Activated CD8-positive, alpha-beta memory T cell treated with anti-CD3 and anti-CD28 coated beads, Interleukin-2, amount 50 U/mL, for 1 hour (primary cell): ENCODE measurements at regions not wholly inside any gene's neighbourhood (a gene's known extent, or its start where the extent isn't known, plus 50 kb on each side); places are given as distances from the start of the nearest gene placed in this dataset.
"Not testable (repeated sequence)": the region's sequence is repeated elsewhere in the genome, so short reads cannot be mapped to it uniquely, and the experiment has no call there.

ENCODE experiments used
- DNase-seq: peaks from one replicate; pipeline ENCODE4 v3.0.0-alpha.2; 2020; ENCODE audit errors: extremely low read depth

DNA sequence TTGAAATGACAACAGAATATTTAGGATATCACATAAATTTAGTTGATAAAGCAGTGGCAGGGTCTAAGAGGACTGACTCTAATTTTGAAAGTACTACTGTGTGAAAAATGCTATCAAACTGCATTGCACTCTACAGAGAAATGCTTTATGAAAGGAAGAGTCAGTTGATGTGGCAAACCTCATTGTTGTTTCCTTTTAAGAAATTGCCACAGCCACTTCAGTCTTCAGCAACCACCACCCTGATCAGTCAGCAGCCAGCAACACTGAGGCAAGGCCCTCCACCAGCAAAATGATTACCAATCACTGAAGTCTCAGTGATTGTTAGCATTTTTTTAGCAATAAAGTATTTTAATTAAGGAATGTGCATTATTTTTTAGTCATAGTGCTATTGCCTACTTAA lies 488.7 kb upstream of the SLC39A10 start:
- DNase-seq = no peak

DNA sequence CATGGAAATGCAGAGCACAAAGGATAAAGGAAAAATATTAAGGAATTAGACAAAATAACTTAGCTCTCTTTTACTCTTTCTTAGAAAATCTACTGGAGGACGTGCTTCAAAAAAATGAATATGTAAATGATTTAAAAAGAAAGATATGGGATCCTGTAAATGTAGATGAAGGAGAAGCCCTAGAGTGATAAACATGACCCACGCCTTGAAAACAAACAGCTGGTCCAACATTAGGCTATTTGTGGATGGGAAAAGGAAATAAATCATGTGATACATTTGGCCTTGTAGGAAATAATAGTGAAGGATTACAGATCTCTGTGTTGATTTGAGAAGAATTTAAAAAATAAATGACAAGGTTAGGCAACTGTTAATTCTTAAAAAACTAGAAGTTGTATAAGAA lies 492.1 kb upstream of the SLC39A10 start:
- DNase-seq = no peak

DNA sequence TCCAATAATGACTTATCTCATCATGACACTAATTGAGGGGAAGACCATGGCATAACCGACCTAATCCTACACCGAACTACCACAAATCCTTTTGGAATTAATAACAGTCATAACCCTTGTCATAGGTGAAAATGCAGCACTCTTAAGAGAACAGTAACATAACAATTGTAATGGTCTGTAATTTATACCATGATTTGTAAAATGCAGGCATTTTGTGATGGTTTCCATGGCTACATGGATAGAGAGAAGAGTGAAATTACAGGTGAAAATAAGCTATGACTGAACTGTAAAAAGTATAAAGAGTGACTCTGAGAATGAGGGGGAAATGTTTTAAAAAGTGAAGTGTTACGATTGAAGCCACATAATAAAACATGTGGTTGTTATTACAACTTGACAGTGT lies 494.1 kb upstream of the SLC39A10 start:
- DNase-seq = no peak

DNA sequence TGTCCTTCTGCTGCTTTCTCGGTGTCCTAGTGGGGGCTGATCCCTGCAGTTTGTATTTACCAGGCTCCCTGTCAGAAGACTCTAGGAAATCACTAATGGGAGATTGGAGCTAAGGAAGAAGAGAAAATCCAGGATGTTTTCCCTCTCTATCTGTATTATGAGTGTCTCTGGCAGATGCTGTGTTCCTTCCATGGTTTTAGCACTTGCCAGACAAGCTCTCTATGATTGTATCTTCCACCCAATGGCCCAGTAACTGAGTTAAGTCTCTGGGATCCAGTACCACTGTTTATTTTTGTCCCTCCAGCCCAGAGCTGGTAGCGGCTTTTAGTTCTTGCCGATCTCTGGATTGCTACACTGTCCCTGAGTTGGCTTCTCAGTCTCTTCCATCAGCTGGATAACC lies 494.8 kb upstream of the SLC39A10 start:
- DNase-seq = no peak

DNA sequence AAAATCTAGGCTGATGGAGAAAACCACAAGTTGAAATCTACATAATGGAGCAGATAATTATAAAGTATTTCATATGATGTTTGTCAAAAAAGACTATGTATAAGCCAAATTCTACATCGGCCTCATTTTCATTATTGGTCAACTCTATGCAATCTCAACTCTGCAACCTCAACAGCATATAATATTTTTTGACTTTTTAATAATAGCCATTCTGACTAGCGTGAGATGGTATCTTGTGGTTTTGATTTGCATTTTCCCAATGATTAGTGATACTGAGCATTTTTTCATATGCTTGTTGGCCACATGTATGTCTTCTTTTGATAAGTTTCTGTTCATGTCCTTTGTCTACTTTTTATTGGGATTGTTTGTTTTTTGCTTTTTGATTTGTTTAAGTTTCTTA lies 496.1 kb upstream of the SLC39A10 start:
- DNase-seq = no peak

DNA sequence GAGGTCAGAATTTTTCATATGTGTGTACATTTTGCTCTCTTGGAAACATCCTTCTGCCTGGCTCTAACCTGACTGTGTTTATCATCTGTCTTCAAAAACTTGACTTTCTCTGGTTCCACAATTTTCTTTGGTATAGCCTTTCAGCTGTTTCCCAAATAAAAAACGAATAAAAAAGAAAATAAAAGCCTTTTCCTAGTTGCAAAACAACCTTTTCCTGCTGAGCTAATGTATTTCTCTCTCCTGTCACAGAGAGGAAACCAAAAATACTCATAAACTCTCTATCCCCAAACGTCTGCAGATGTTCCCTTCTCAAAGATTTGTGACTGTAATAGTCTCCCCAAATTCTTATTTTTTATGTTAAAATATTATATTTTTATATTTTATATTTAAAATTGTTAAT lies 505.3 kb upstream of the SLC39A10 start:
- no peak for DNase-seq

DNA sequence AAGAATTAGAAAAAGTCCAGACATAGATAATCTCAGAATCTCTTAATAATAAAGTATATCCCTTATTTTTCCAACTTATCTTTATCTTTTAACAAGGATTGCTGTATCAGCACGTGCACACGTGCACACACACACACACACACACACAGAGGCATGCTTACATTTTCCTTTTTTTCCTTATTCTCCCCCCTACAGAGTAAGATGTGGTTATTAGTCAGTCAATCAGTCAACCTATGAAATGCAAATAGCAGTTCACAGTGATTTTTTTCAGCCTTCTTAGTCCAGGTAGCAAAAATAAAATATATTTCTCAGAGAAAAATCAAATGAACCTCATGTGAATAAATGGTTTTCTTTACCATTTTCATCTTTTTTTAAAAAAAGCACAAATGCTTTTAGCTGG lies 506.2 kb upstream of the SLC39A10 start:
- no peak for DNase-seq

DNA sequence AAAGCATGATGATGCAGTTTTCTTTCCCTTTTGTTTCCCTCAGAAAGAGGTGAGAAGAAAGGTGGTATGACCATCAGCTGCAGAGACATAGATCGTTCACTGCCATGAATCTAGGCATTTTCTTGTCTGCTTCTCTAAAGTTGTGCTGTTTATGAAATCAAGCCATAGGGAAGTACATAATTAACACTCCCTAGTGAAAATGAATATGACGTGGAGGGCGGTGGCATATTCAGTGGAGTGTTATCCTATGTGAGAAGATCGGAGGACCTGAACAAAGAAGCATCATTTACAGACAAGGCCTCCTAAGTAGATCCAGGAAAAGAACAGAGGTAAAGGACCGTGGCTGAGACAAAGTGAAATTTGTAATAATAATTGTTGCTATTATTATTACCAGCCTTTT lies 509.0 kb upstream of the SLC39A10 start:
- no peak for DNase-seq

DNA sequence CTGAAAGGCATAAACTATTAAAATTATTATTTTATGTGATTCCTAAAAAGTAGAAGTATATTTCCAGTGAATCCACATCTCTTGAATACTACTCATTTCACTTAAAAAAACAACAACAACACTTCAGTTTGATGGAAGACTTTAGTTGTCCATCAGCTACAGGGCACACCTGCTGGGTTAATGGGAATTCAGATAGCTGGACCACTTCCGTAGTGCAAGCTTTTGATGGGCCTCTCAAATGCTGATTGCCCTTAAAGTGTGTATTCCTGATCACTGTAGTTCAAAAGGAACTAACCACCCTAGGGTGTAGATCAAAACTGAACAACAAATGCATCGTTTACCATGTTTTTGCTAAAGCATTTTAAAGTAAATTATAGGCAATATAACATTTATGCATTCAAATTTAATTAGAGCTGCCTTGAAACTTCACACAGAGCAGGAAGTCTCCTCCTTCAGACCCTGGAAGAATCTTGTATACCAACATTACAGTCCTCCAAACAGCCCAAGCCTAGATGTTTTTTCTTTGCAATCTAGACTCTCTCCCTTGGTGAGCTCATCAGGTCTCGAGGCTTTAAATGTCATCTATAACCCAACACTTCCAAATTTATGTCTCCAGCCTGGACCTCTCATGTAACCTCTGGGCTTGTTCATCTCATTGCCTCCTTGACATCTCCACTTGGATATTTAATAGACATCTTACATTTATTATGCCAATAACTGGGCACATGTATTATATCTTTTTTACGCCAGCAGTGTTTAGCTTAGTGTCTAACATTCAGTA lies 510.1 kb upstream of the SLC39A10 start:
- no peak for DNase-seq

DNA sequence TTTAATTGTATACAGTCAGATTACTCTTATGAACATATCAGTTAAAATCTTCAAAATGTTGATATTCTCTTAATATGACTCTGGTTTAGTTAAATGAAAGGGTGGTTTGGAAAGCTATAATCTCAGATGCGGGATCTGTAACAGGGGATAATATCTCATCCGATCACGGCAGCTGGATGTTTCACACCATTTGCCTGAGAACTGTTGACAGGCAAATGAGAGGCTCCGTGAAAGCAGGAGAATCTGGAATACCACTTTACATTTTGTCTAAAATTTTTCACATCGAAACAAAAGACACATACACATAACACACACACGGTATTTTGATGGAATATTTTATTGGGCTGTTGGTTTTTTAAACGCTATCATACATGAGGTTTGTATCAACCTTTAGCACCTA lies 518.6 kb upstream of the SLC39A10 start:
- DNase-seq = no peak

DNA sequence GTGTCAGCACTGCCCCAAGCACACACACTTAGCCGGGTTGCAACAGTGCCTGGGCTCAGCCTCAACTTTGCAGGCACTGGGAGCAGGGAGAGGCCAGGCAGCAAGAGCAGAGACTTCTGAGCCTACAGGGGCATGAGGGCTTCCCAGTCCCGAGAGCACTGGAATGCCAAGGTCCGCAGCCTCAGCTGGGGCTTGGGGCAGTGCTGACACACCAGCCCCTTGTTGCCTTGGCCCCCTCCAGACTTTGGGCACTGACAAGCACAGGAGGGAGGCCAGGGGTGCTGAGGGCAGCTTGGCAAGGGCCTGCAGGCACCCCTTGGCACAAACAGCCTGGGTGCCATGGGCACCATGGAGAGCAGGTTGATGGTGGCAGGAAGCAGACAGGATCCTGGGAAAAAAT lies 531.1 kb upstream of the SLC39A10 start:
- not testable (repeated sequence) for DNase-seq

DNA sequence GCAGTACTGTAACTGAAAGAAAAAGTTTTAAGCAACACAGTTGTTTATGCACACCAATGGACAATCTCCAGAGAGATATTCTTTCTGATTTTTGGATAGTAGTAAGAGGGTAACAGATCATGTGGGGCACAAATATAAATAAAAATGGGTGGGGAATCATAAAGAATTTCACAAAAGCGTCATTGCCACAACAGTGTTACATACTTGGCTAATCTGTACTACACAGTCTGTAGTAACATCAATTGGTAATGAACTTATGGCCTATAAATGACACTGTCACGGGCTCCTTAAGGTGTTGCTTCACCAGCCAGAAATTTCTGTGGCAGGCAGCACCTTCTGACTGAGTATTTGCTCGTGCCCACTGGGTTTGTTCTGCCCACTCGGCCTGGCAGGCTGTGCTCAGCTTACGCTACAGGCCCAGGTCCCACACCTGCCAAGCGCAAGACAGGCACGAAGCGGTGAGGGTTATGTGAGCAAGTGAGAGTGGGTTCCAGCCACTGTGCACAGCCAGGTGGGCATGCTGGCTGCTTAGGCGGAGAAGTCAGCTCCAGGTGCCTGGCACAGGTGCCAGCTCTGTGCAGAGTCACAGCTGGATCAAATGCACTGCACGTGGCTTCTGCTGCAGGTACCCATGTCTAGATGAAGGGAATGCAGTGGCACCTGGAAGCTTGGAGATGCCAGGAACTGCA lies 532.5 kb upstream of the SLC39A10 start:
- no peak for DNase-seq

DNA sequence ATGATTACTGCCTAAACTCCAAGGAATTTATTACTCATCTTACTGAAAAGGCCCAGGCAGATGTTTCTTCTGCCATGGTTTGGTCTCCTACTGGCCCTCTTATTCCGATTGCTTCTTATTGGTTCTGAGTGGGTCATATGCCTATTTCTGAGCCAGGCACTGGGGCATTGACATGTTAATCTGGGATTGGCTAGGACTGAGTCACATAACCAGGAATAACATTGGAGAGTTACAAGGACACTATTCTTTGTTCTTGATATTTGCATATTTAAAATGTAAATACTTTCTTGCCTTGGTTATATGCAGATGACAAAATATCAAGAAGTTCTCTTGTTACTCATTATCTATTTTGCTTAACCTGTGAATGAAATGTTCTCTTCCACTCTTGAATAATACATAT lies 534.4 kb upstream of the SLC39A10 start:
- DNase-seq = no peak

DNA sequence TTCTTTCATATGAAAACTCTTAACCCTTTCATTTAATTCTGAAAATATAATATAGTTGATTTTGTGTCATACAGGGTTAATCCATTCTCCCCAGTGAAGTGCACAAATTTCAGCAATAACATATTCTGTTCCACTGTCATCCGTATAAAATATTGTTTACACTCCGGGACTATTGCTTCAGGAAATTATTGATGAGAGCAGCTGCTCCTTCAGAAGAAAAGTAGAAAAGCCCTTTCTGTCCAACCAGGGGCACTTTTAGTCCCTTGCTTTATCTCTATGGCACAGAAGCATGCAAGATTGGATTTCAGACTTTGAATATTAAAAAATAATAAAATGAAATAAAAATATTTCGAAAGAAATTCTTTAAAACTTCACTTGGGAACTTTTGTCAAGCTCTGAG lies 535.7 kb upstream of the SLC39A10 start:
- no peak for DNase-seq

DNA sequence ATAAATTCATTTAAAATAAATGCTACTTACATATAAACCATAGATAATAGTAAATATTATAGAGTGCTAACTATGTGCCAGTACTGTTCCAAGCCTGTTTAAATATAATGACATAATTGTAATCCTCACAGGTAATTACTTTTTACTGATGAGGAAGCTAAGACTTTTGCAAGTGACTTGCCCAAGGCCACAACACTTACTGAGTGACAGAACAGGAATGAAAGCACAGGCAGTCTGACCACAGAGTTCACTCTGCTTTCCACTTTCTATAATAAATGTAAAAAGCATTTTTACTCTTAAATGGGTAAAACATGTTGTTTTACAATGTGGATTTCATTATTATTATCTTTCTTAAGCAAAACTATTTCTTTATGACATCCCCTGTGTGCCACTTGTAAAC lies 537.8 kb upstream of the SLC39A10 start:
- DNase-seq = no peak

DNA sequence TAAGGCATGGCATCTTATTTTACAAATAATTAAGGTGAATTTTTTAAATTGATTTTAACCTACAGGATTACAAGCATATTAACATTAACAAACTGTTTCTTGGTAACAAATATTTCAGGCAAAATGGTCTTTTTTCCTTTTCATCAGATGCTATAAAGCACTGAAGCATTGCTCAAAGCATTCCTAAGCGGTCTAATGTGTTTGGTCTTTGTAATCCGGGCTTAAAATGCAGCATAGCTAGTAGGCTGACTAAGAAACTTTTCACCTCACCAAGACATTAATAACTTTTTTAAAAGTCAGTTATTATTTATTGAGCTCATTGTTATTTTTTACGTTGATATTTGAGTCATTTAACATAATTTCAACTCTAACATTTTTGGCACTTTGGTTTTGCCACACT lies 538.8 kb upstream of the SLC39A10 start:
- DNase-seq = no peak

DNA sequence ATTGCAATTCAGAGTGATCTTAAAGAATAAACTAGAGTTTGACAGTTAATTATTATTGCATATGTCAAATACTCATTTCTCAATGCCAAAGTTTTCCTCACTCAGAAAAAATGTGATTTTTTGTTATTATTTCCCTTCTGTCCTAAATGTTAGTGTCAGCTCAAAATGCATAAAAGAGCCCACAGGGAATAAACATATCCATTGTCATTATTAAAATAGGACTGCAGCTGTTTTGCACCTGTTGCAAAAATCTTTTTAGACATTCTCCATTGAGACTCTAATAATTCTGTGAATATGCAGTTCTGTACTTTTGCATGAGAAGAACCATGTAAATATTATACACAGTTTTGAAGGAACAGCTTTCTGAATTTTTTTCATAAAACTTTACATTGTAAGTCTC lies 540.0 kb upstream of the SLC39A10 start:
- no peak for DNase-seq

DNA sequence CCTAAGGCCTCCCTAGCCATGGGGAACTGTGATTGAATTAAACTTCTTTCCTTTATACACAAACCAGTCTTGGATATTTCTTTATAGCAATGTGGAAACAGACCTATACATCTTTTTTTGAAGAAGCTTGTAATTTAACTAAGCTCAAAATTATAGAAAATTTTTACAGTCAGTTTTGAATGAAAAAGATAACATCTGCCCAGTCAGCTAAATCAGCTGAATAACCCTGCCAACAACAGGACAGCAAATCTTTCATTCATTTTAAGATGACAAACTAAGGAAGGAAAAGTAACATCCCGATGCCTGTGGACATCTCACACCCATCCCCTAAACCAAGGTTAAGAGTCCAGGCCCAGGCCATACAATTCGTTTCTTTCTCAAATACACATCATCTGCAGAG lies 541.3 kb upstream of the SLC39A10 start:
- DNase-seq = no peak

DNA sequence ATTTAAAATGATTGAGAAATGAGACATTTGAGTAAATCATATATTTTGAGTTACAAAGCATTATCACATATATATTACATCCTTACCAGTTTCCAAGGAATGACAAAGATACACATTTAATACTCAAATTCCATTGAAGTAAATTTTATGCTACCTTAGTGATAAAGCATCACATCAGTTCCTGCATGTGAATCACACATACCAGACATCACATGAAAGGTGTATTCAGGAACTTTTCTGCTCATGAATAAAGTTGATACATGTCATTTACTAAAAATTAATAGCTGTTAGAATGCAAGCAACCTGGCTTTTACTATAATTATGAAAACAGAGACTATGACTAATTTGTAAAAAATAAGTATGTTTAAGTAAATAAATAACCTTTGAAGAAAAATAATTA lies 548.8 kb upstream of the SLC39A10 start:
- no peak for DNase-seq

DNA sequence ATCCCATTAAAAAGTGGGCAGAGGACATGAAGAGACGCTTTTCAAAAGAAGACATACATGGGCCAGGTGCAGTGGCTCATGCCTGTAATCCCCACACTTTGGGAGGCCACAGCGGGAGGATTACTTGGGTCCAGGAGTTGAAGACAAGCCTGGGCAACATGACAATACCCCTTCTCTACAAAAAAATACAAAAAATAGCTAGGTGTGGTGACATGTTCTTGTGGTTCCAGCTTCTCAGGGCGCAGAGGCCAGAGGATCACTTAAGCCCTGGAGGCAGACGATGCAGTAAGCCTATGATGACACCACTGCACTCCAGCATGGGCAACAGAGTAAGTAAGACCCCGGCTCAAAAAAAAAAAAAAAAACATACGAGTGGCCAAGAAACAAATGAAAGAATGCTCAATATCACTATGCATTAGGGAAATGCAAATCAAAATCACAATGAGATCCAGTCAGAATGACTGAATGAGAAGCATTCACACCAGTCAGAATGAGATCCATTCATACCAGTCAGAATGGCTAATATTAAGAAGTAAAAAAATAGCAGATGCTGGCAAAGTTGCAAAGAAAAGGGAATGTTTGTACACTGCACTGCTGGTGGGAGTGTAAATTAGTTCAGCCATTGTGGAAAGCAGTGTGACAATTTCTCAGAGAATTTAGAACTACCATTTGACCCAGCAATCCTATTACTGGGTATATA lies 550.2 kb upstream of the SLC39A10 start:
- no peak for DNase-seq

DNA sequence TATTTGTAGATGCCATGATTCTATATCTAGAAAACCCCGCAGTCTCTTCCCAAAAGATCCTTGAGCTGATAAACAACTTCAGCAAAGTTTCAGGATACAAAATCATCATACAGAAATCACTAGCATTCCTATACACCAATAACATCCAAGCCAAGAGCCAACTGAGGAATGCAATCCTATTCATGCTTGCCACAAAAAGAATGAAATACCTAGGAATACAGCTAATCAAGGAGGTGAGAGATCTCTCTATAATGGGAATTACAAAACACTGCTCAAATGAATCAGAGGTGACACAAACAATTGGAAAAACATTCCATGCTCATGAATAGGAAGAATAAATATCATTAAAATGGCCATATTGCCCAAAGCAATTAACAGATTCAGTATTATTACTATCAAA lies 551.4 kb upstream of the SLC39A10 start:
- no peak for DNase-seq

DNA sequence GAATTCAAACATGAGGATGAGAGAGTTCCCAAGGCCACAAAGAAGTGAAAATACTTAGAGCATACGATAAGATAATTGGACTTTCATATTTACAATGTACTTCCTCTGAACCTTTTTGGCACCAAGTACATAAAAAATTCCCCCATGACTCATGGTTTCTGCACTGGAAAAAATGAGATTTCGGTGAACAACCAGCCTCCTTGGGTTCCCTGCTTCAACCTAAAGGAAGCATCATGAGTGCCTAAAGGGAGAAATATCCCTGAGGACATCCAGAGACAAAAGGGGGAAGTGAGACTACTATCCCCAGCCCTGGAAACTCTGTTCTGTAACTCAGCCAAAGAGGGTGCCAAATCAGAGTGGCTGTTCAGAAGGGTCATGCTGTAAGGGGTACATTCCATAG lies 562.7 kb upstream of the SLC39A10 start:
- no peak for DNase-seq

DNA sequence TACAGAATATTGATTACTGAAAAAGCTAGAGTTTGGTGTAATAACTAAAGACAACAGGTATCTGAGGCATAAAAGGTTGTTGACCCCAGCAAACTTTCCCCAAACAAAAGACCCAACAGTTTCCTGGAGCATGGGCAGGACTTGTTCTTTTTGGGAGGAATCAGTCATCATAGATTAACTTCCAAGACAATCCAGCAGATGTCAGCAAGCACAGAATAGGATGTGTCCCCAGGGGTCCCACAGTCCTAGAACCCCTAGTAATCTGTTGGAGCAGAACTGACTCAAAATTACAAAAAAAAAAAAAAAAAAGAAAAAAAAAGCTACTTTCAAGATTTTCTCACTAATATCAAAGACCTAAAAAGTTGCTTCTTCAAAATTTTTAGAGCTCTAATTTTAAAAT lies 564.7 kb upstream of the SLC39A10 start:
- DNase-seq = no peak
